ENCODE measurements at regions not wholly inside any gene's neighbourhood (a gene's known extent, or its start where the extent isn't known, plus 50 kb on each side); places are given as distances from the start of the nearest gene placed in this dataset.

DNA sequence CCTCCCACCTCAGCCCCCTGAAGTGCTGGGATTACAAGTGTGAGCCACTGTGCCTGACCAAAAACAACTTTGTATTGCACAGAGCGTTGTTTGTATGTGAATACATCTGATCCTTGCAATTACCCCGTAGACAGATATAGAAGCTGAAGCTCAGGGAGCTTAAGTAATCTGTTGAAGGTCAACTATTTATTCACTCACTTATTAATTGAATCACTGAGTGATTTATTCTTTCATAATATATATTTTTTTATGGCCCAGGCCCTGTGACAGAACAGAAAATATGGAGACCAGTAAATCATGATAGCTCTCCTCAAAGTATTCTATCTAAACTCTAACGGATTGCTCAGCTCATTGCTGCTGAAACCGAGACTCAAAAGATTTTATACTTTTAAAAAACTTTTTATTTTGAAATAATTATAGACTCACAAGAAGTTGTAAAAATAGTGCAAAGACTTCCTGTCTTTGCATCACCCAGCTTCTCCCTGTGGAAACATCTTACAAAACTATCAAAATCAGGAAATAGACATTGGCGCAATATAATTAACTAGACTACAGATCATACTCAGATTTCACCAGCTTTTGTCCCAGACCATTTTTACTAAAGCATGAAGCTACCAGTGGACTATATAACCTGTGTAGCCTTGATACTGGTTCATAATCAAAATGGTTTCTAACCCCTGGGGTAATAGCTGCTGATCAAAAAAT lies 466.1 kb downstream of the PDCD6IP start:
- Histone ChIP-seq H3K4me1 (ENCODE audit: low read depth) (peaks cover 26% of the 10 kb centered on the region), H3K27me3 (no peaks in the 10 kb centered on the region), H3K4me3 (no peak overlapping the region), H3K36me3 (no peaks in the 10 kb centered on the region), H3K9me3 (ENCODE audit: low read depth) (no peaks in the 10 kb centered on the region), H3K27ac (no peak overlapping the region)
- TF ChIP-seq CTCF (IDR thresholded peaks at IDR 0.05; ENCODE audit: low read depth, low read length) = no peak
- DNase-seq (ENCODE audit: low read depth in 1 of 2, low spot score in 1 of 2) = no peak

- no peak for DNase-seq (ENCODE audit: low read depth in 1 of 2, low spot score in 1 of 2)
- no peak overlapping the region for H3K4me3 ChIP-seq
- peaks cover 15% of the 10 kb centered on the region for H3K4me1 ChIP-seq (ENCODE audit: low read depth)
- no peaks in the 10 kb centered on the region for H3K27me3 ChIP-seq
- no peaks in the 10 kb centered on the region for H3K9me3 ChIP-seq (ENCODE audit: low read depth)
- no peak overlapping the region for H3K27ac ChIP-seq
- no peak for TF ChIP-seq CTCF (IDR thresholded peaks at IDR 0.05; ENCODE audit: low read depth, low read length)
- H3K36me3 ChIP-seq = no peaks in the 10 kb centered on the region
Observed at GRCh38 chr3:34267088-34267487, 468.7 kb downstream of the PDCD6IP start.

GRCh38 chr3:34268032-34268709 lies 469.7 kb downstream of the PDCD6IP start:
- Histone ChIP-seq H3K36me3 (no peaks in the 10 kb centered on the region), H3K27ac (no peak overlapping the region), H3K4me3 (no peak overlapping the region), H3K4me1 (ENCODE audit: low read depth) (peaks cover 12% of the 10 kb centered on the region), H3K27me3 (no peaks in the 10 kb centered on the region), H3K9me3 (ENCODE audit: low read depth) (no peaks in the 10 kb centered on the region)
- no peak for DNase-seq (ENCODE audit: low read depth in 1 of 2, low spot score in 1 of 2)
- TF ChIP-seq CTCF (IDR thresholded peaks at IDR 0.05; ENCODE audit: low read depth, low read length) = no peak

DNA sequence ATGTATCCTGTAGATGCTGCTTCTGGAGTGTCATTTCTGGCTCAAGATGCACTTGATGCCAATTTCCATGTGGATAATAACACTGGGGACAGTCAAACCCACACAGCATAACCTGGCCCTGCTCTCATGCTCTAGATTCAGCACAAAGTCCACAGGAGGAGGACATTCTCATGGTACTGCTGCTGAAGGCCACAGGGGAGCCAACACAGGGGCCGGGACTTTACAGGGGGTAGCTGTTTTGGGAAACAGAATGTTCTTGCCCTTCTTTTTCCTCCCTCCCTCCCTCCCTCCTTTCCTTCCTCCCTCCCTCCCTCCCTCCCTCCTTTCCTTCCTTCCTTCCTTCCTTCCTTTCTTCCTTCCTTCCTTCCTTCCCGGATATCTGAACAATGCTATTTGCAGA lies 477.4 kb downstream of the PDCD6IP start:
- Histone ChIP-seq H3K27me3 (no peaks in the 10 kb centered on the region), H3K4me3 (no peak overlapping the region), H3K36me3 (no peaks in the 10 kb centered on the region), H3K27ac (no peak overlapping the region), H3K9me3 (ENCODE audit: low read depth) (no peaks in the 10 kb centered on the region), H3K4me1 (ENCODE audit: low read depth) (no peaks in the 10 kb centered on the region)
- no peak for TF ChIP-seq CTCF (IDR thresholded peaks at IDR 0.05; ENCODE audit: low read depth, low read length)
- no peak for DNase-seq (ENCODE audit: low read depth in 1 of 2, low spot score in 1 of 2)

DNA sequence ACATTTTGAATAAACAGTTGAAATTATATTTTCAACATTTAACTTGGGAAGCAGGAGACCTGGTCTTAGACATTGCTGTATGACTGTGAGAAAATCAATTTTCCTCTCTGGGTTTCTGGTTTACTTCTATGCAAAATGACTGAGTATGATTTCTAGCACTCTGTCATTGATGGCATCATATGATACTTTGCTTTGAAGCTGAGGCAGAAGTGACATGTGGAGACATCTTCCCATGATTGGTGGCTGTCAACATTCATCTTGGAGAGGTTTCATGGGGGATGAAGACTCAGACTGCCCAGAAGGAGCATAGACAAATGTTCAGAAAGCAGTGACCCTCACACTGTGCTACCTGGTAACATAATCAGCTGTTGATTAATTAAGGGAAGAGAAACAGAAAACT lies 477.9 kb downstream of the PDCD6IP start:
- no peaks in the 10 kb centered on the region for H3K4me1 ChIP-seq (ENCODE audit: low read depth)
- no peak overlapping the region for H3K27ac ChIP-seq
- no peak for TF ChIP-seq CTCF (IDR thresholded peaks at IDR 0.05; ENCODE audit: low read depth, low read length)
- H3K4me3 ChIP-seq = no peak overlapping the region
- no peak for DNase-seq (ENCODE audit: low read depth in 1 of 2, low spot score in 1 of 2)
- H3K27me3 ChIP-seq = no peaks in the 10 kb centered on the region
- H3K36me3 ChIP-seq = no peaks in the 10 kb centered on the region
- H3K9me3 ChIP-seq (ENCODE audit: low read depth) = no peaks in the 10 kb centered on the region

Measured in cardiac muscle cell (in vitro differentiated cells and primary cell).